H9 (cell line): ENCODE measurements at regions not wholly inside any gene's neighbourhood (a gene's known extent, or its start where the extent isn't known, plus 50 kb on each side); places are given as distances from the start of the nearest gene placed in this dataset.

Experiments
- DNase-seq: peaks from one replicate; pipeline ENCODE4 v3.0.0-alpha.2; 2017
- H2AFZ ChIP-seq: one replicate; pipeline ENCODE4 v1.6.1; 2013; ENCODE audit warnings: mild to moderate bottlenecking, low read length, control low read depth, moderate library complexity
- H2AK5ac ChIP-seq: 2 replicates; pipeline ENCODE4 v1.6.1; 2013; ENCODE audit warnings: low read length, control low read depth, mixed read lengths; ENCODE audit not compliant: insufficient read length
- H2BK120ac ChIP-seq: one replicate; pipeline ENCODE4 v1.6.1; 2013; ENCODE audit warnings: low read depth, mild to moderate bottlenecking, low read length, control low read depth, inconsistent platforms; ENCODE audit not compliant: poor library complexity, severe bottlenecking
- H2BK12ac ChIP-seq: 2 replicates; pipeline ENCODE4 v1.6.1; 2013; ENCODE audit warnings: low read length, control low read depth, mixed read lengths, low read depth; ENCODE audit not compliant: insufficient read length
- H2BK15ac ChIP-seq: 2 replicates; pipeline ENCODE4 v1.6.1; 2013; ENCODE audit warnings: low read depth, low read length, control low read depth
- H2BK20ac ChIP-seq: one replicate; pipeline ENCODE4 v1.6.1; 2013; ENCODE audit warnings: low read depth, mild to moderate bottlenecking, low read length, control low read depth, inconsistent platforms; ENCODE audit not compliant: poor library complexity, severe bottlenecking
- H2BK5ac ChIP-seq: 2 replicates; pipeline ENCODE4 v1.6.1; 2013; ENCODE audit warnings: low read length, control low read depth, mixed read lengths; ENCODE audit not compliant: insufficient read length
- H3K14ac ChIP-seq: 2 replicates; pipeline ENCODE4 v1.6.1; 2013; ENCODE audit warnings: low read length, control low read depth; ENCODE audit not compliant: insufficient read depth
- H3K18ac ChIP-seq: 2 replicates; pipeline ENCODE4 v1.6.1; 2013; ENCODE audit warnings: low read depth, mild to moderate bottlenecking, mixed read lengths, low read length, control low read depth; ENCODE audit not compliant: insufficient read length
- H3K23ac ChIP-seq: 2 replicates; pipeline ENCODE4 v1.6.1; 2013; ENCODE audit warnings: low read length, control low read depth, mixed read lengths, low read depth; ENCODE audit not compliant: insufficient read length
- H3K23me2 ChIP-seq: 2 replicates; pipeline ENCODE4 v1.6.1; 2013; ENCODE audit warnings: low read depth, mild to moderate bottlenecking, mixed read lengths, low read length, control low read depth; ENCODE audit not compliant: insufficient read length, poor library complexity, severe bottlenecking
- H3K27ac ChIP-seq: 2 replicates; pipeline ENCODE4 v1.5.1; 2013; ENCODE audit warnings: low read length, control low read depth, mixed read lengths, low read depth; ENCODE audit not compliant: insufficient read length
- H3K27me3 ChIP-seq: 2 replicates; pipeline ENCODE4 v1.6.1; 2013; ENCODE audit warnings: low read length, control low read depth, inconsistent platforms; ENCODE audit not compliant: insufficient read depth
- H3K4ac ChIP-seq: 2 replicates; pipeline ENCODE4 v1.6.1; 2013; ENCODE audit warnings: low read depth, mild to moderate bottlenecking, control low read depth, inconsistent platforms, low read length, moderate library complexity
- H3K4me1 ChIP-seq: 2 replicates; pipeline ENCODE4 v1.6.1; 2013; ENCODE audit warnings: low read length, control low read depth, inconsistent platforms; ENCODE audit not compliant: insufficient read depth
- H3K4me2 ChIP-seq: 2 replicates; pipeline ENCODE4 v1.6.1; 2013; ENCODE audit warnings: low read length, control low read depth, mixed read lengths; ENCODE audit not compliant: insufficient read length, insufficient read depth
- H3K56ac ChIP-seq: 2 replicates; pipeline ENCODE4 v1.6.1; 2013; ENCODE audit warnings: low read depth, mild to moderate bottlenecking, mixed read lengths, low read length, control low read depth; ENCODE audit not compliant: insufficient read length
- H3K79me1 ChIP-seq: 2 replicates; pipeline ENCODE4 v1.6.1; 2013; ENCODE audit warnings: low read depth, mild to moderate bottlenecking, moderate library complexity, low read length, control low read depth, inconsistent platforms; ENCODE audit not compliant: insufficient read depth, poor library complexity, severe bottlenecking
- H3K79me2 ChIP-seq: 2 replicates; pipeline ENCODE4 v1.6.1; 2013; ENCODE audit warnings: low read length, control low read depth, inconsistent platforms; ENCODE audit not compliant: insufficient read depth
- H3K9ac ChIP-seq: 2 replicates; pipeline ENCODE4 v1.6.1; 2013; ENCODE audit warnings: low read length, control low read depth, mixed read lengths; ENCODE audit not compliant: insufficient read length; ENCODE audit errors: extremely low read depth
- H3K9me3 ChIP-seq: one replicate; pipeline ENCODE4 v1.6.1; 2013; ENCODE audit warnings: low read depth, low read length, inconsistent platforms; ENCODE audit not compliant: control insufficient read depth
- H3T11ph ChIP-seq: one replicate; pipeline ENCODE4 v1.6.1; 2013; ENCODE audit warnings: mild to moderate bottlenecking, low read length, control low read depth, inconsistent platforms
- H4K20me1 ChIP-seq: one replicate; pipeline ENCODE4 v1.6.1; 2013; ENCODE audit not compliant: control insufficient read depth, insufficient read length, insufficient read depth
- H4K5ac ChIP-seq: 2 replicates; pipeline ENCODE4 v1.6.1; 2013; ENCODE audit warnings: low read depth, mild to moderate bottlenecking, mixed read lengths, low read length, control low read depth; ENCODE audit not compliant: insufficient read length
- H4K8ac ChIP-seq: replicated peaks from 2 replicates; pipeline ENCODE4 v1.6.1; 2013; ENCODE audit warnings: low read length, control low read depth, mixed read lengths, low read depth; ENCODE audit not compliant: insufficient read length
- H4K91ac ChIP-seq: 2 replicates; pipeline ENCODE4 v1.6.1; 2013; ENCODE audit warnings: low read depth, mild to moderate bottlenecking, moderate library complexity, mixed read lengths, low read length, control low read depth; ENCODE audit not compliant: insufficient read length
- H3K27ac Mint-ChIP-seq, 3 experiments: 2 replicates in 2 of 3; 3 replicates in 1 of 3; pipeline ENCODE4 v1.8.0; 2020 to 2021; ENCODE audit warnings: mixed read lengths in 3 of 3, mild to moderate bottlenecking in 1 of 3, moderate library complexity in 1 of 3
- H3K27me3 Mint-ChIP-seq: 2 replicates; pipeline ENCODE4 v1.8.0; 2021; ENCODE audit warnings: low read depth, mild to moderate bottlenecking, moderate library complexity, mixed read lengths
- H3K36me3 Mint-ChIP-seq, 3 experiments: 2 replicates in 2 of 3; 3 replicates in 1 of 3; pipeline ENCODE4 v1.8.0; 2020 to 2021; ENCODE audit warnings: low read depth in 3 of 3, mixed read lengths in 3 of 3; ENCODE audit not compliant: insufficient read depth in 1 of 3
- H3K4me1 Mint-ChIP-seq, 2 experiments: 2 replicates each; pipeline ENCODE4 v1.8.0; 2020; ENCODE audit warnings: mixed read lengths in 2 of 2
- H3K4me3 Mint-ChIP-seq, 2 experiments: 2 replicates in 1 of 2; 3 replicates in 1 of 2; pipeline ENCODE4 v1.8.0; 2020 to 2021; ENCODE audit warnings: mild to moderate bottlenecking in 2 of 2, mixed read lengths in 2 of 2, moderate library complexity in 1 of 2
- H3K9me3 Mint-ChIP-seq, 2 experiments: 2 replicates in 1 of 2; 3 replicates in 1 of 2; pipeline ENCODE4 v1.8.0; 2020; ENCODE audit warnings: mild to moderate bottlenecking in 2 of 2, mixed read lengths in 2 of 2, moderate library complexity in 1 of 2
- CTCF ChIP-seq: fragments of 200-600 bp; sonication (generic); conservative IDR thresholded peaks from 3 replicates; pipeline ENCODE4 v1.8.0; 2021; ENCODE audit warnings: antibody characterized with exemption, mild to moderate bottlenecking
- WGBS: extraction: QIAGEN DNeasy Blood & Tissue Kit; methylation state at CpG from one replicate; pipeline ENCODE4 v1.1.7; 2013; ENCODE audit warnings: missing lambda C conversion rate, low lambda C conversion rate, mixed read lengths; ENCODE audit not compliant: insufficient read length; ENCODE audit errors: extremely low coverage; 5-methylcytosine and 5-hydroxymethylcytosine counted together

DNA sequence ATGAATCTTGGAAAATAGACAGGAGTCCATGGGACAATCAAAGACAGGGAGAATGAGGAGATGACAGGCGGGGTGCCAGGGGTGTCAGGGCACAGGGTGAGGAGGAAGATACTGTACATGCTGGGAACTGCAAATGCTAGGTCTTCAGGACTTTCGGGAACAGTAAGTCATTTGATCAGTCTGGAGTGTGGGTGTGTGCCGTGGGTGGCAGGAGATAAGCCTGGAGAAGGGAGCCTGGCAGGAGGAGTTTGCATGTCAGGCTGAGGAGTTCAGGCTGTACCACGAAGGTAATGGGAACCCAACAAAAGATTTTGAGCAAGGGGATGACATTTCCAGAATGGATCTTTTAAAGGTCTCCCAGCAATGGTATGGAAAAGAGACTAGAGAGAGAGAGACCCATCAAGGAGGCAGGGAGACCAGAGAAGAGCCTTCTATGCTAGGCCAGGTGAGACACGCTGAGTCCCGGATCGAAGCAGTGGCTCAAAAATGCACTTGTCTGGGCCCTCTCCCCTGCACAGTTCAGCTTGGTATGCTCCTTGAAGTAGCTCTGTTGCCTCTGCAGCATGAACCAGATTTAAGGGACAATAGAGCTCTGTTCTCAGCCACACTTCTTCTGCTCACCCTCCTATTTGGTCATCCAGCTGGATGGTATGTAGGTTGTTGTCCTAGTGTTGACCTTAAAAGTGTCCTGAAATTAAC, 77.0 kb upstream of the FER start:
- H3K36me3 Mint-ChIP-seq: no peaks in the 10 kb centered on the region; a peak in 1 of 7 replicates
- H3K14ac ChIP-seq: no peak overlapping the region
- no peak for DNase-seq
- no peak overlapping the region for H3K4me2 ChIP-seq
- H3K27ac ChIP-seq: no peak overlapping the region
- H4K20me1 ChIP-seq: no peaks in the 10 kb centered on the region
- no peak overlapping the region for H2BK120ac ChIP-seq
- H3K9me3 ChIP-seq: no peaks in the 10 kb centered on the region
- no peak overlapping the region for H3K4ac ChIP-seq
- no peak overlapping the region for H4K5ac ChIP-seq
- no peaks in the 10 kb centered on the region; the same call in 1 of the 2 replicates for H3K27me3 ChIP-seq
- H3K23ac ChIP-seq: no peak overlapping the region
- no peaks in the 10 kb centered on the region for H3K79me1 ChIP-seq
- no CpG with 5 or more reads among the region's 7 CpGs for WGBS
- no peaks in the 10 kb centered on the region for H3K9me3 Mint-ChIP-seq
- H3K23me2 ChIP-seq: no peaks in the 10 kb centered on the region
- H3T11ph ChIP-seq: no peak overlapping the region
- peaks cover 21 to 24% of the 10 kb centered on the region in 2 experiments for H3K4me1 Mint-ChIP-seq
- H3K27ac Mint-ChIP-seq: no peak overlapping the region
- TF ChIP-seq CTCF: no peak
- no peak overlapping the region for H2BK5ac ChIP-seq
- H4K8ac ChIP-seq: no peak overlapping the region
- no peak overlapping the region for H3K18ac ChIP-seq
- H2BK15ac ChIP-seq: no peak overlapping the region
- no peak overlapping the region for H4K91ac ChIP-seq
- H3K4me3 Mint-ChIP-seq: no peak overlapping the region
- H2BK20ac ChIP-seq: no peak overlapping the region
- no peaks in the 10 kb centered on the region for H3K79me2 ChIP-seq
- H2BK12ac ChIP-seq: no peak overlapping the region
- peaks cover 33% of the 10 kb centered on the region for H3K27me3 Mint-ChIP-seq
- no peak overlapping the region for H3K9ac ChIP-seq
- no peak overlapping the region for H2AFZ ChIP-seq
- no peak overlapping the region for H3K56ac ChIP-seq
- H2AK5ac ChIP-seq: no peak overlapping the region
- no peaks in the 10 kb centered on the region for H3K4me1 ChIP-seq
